PC-9 (cell line): ENCODE measurements at regions not wholly inside any gene's neighbourhood (a gene's known extent, or its start where the extent isn't known, plus 50 kb on each side); places are given as distances from the start of the nearest gene placed in this dataset.

Source experiments
- BruUV-seq: library from RNA; stranded (reverse); fragments of 400-500 nt; replicated peaks from 2 replicates; lab custom pipeline; 2021; lab: Mats Ljungman, UMichigan
- CTCF ChIA-PET: fragments of 300-600 bp; sonication (Branson Sonifier 250); formaldehyde crosslinking; loops from one replicate; lab custom pipeline; 2022; ENCODE audit warnings: antibody characterized with exemption; lab: Charles Lee
- POLR2A ChIA-PET: fragments of 300-600 bp; sonication (Branson Sonifier 250); formaldehyde crosslinking; loops from one replicate; lab custom pipeline; 2022; ENCODE audit warnings: antibody characterized with exemption; ENCODE audit not compliant: unreplicated experiment; lab: Charles Lee
- DNase-seq, 2 experiments: peaks; one replicate each; pipeline versions ENCODE4 v3.0.0 to v3.0.0-alpha.2; 2015 to 2022; ENCODE audit warnings: mixed read lengths in 1 of 2
- H2AFZ ChIP-seq: fragments of 200-600 bp; sonication (generic); 2 replicates; pipeline ENCODE4 v1.8.1; 2017; ENCODE audit warnings: antibody characterized with exemption
- H3F3A ChIP-seq: fragments of 200-600 bp; sonication (generic); 2 replicates; pipeline ENCODE4 v1.8.1; 2017; ENCODE audit warnings: antibody characterized with exemption, mild to moderate bottlenecking, low read depth; ENCODE audit not compliant: insufficient read depth
- H3K27ac ChIP-seq: fragments of 200-600 bp; sonication (generic); 2 replicates; pipeline ENCODE4 v1.6.1; 2016; ENCODE audit warnings: mixed run types
- H3K27me3 ChIP-seq: fragments of 200-600 bp; sonication (generic); 2 replicates; pipeline ENCODE4 v1.6.1; 2016; ENCODE audit warnings: low read depth, mixed run types; ENCODE audit not compliant: insufficient read depth
- H3K36me3 ChIP-seq: fragments of 200-600 bp; sonication (generic); 2 replicates; pipeline ENCODE4 v1.6.1; 2016; ENCODE audit warnings: low read depth, mixed run types
- H3K4me1 ChIP-seq: fragments of 200-600 bp; sonication (generic); replicated peaks from 2 replicates; pipeline ENCODE4 v1.6.1; 2016; ENCODE audit warnings: mixed run types; ENCODE audit not compliant: insufficient read depth
- H3K4me2 ChIP-seq: fragments of 200-600 bp; sonication (generic); 2 replicates; pipeline ENCODE4 v1.6.1; 2017; ENCODE audit warnings: mixed run types
- H3K4me3 ChIP-seq: fragments of 200-600 bp; sonication (generic); 2 replicates; pipeline ENCODE4 v1.6.1; 2016; ENCODE audit warnings: mixed run types
- H3K79me2 ChIP-seq: fragments of 200-600 bp; sonication (generic); 2 replicates; pipeline ENCODE4 v1.6.1; 2017; ENCODE audit warnings: low read depth, mixed run types
- H3K9me2 ChIP-seq: fragments of 200-600 bp; sonication (generic); 2 replicates; pipeline ENCODE4 v1.8.1; 2017; ENCODE audit warnings: mild to moderate bottlenecking; ENCODE audit not compliant: insufficient read depth
- H3K9me3 ChIP-seq: fragments of 200-600 bp; sonication (generic); 2 replicates; pipeline ENCODE4 v1.8.1; 2016; ENCODE audit warnings: low read depth; ENCODE audit not compliant: insufficient read depth
- H4K20me1 ChIP-seq: fragments of 200-600 bp; sonication (generic); 2 replicates; pipeline ENCODE4 v1.8.1; 2017; ENCODE audit not compliant: insufficient read depth
- CTCF ChIP-seq: fragments of 200-600 bp; sonication (generic); conservative IDR thresholded peaks from 2 replicates; pipeline ENCODE4 v1.6.1; 2017; ENCODE audit warnings: mixed run types, antibody characterized with exemption, mild to moderate bottlenecking, moderate library complexity
- EZH2 ChIP-seq: fragments of 200-600 bp; sonication (generic); IDR thresholded peaks from 2 replicates; pipeline ENCODE4 v1.8.0; 2017; ENCODE audit warnings: antibody characterized with exemption, low read depth
- intact Hi-C: fragments of 100-400 bp; cut with micrococcal nuclease; formaldehyde crosslinking; loops from one replicate; pipeline ENCODE4 v1.10.0; 2022; ENCODE audit not compliant: unreplicated experiment

- DNase-seq = no peak
- no peak overlapping the region for H2AFZ ChIP-seq
- no peaks in the 10 kb centered on the region for H3K9me3 ChIP-seq
- ChIA-PET POLR2A (interaction anchor here (0.6 kb wide), 1 partner anchor 1008 kb away, joined by 6 read pairs; no protein-coding TSS in a partner anchor), CTCF (no interaction called here)
- H3K79me2 ChIP-seq = no peaks in the 10 kb centered on the region
- H4K20me1 ChIP-seq = no peaks in the 10 kb centered on the region
- no peak for TF ChIP-seq EZH2
- no peak for TF ChIP-seq CTCF
- no peaks in the 10 kb centered on the region for H3K27me3 ChIP-seq
- H3K4me2 ChIP-seq = no peak overlapping the region
- no peaks in the 10 kb centered on the region for H3K36me3 ChIP-seq
- H3K4me3 ChIP-seq = no peak overlapping the region
- no peak overlapping the region for H3K27ac ChIP-seq
- no TSS peak for BruUV-seq
- no peaks in the 10 kb centered on the region for H3F3A ChIP-seq
- no peaks in the 10 kb centered on the region for H3K4me1 ChIP-seq
- intact Hi-C loops = no loop called here
- no peaks in the 10 kb centered on the region for H3K9me2 ChIP-seq
Measured at GRCh38 chr4:176979416-176979815, 186.7 kb upstream of the VEGFC start.

GRCh38 chr4:176981074-176981473 lies 188.4 kb upstream of the VEGFC start:
- TF ChIP-seq EZH2 = no peak
- no peak for TF ChIP-seq CTCF
- no peaks in the 10 kb centered on the region for H3K27me3 ChIP-seq
- H3F3A ChIP-seq = no peaks in the 10 kb centered on the region
- no peaks in the 10 kb centered on the region for H3K9me2 ChIP-seq
- H3K36me3 ChIP-seq = no peaks in the 10 kb centered on the region
- H3K4me1 ChIP-seq = no peaks in the 10 kb centered on the region
- H3K9me3 ChIP-seq = no peaks in the 10 kb centered on the region
- intact Hi-C loops = no loop called here
- DNase-seq = no peak
- ChIA-PET CTCF (no interaction called here), POLR2A (no interaction called here)
- no peak overlapping the region for H2AFZ ChIP-seq
- no TSS peak for BruUV-seq
- no peak overlapping the region for H3K4me2 ChIP-seq
- no peak overlapping the region for H3K4me3 ChIP-seq
- no peak overlapping the region for H3K27ac ChIP-seq
- H3K79me2 ChIP-seq = no peaks in the 10 kb centered on the region
- H4K20me1 ChIP-seq = no peaks in the 10 kb centered on the region

GRCh38 chr4:176981551-176981950 lies 188.8 kb upstream of the VEGFC start:
- Histone ChIP-seq H3K27ac (no peak overlapping the region), H3K4me2 (no peak overlapping the region), H3K9me3 (no peaks in the 10 kb centered on the region), H3K27me3 (no peaks in the 10 kb centered on the region), H3K9me2 (no peaks in the 10 kb centered on the region), H3K79me2 (no peaks in the 10 kb centered on the region), H3F3A (no peaks in the 10 kb centered on the region), H3K36me3 (no peaks in the 10 kb centered on the region), H2AFZ (no peak overlapping the region), H3K4me3 (no peak overlapping the region), H4K20me1 (no peaks in the 10 kb centered on the region), H3K4me1 (no peaks in the 10 kb centered on the region)
- no TSS peak for BruUV-seq
- CTCF ChIA-PET = no interaction called here
- TF ChIP-seq EZH2 (no peak), CTCF (no peak)
- POLR2A ChIA-PET = no interaction called here
- intact Hi-C loops = no loop called here
- no peak for DNase-seq
